Endothelial cell of umbilical vein (primary cell): ENCODE measurements at regions not wholly inside any gene's neighbourhood (a gene's known extent, or its start where the extent isn't known, plus 50 kb on each side); places are given as distances from the start of the nearest gene placed in this dataset.

Experiments
- BruUV-seq: library from RNA; stranded (reverse); fragments of 400-500 nt; replicated peaks from 2 replicates; lab custom pipeline; 2021; lab: Mats Ljungman, UMichigan
- CTCF ChIA-PET: fragments of 300-600, 350-600 bp; sonication (Branson Sonifier 250); formaldehyde crosslinking; loops from one replicate; lab custom pipeline; 2021; ENCODE audit warnings: antibody characterized with exemption, inconsistent platforms; lab: Charles Lee
- POLR2A ChIA-PET: fragments of 300-600, 350-600 bp; sonication (Branson Sonifier 250); formaldehyde crosslinking; loops from one replicate; lab custom pipeline; 2021; ENCODE audit warnings: antibody characterized with exemption, inconsistent platforms; lab: Charles Lee
- DNase-seq: peaks from one replicate; pipeline ENCODE4 v3.0.0-alpha.2; 2011; ENCODE audit warnings: low read depth, low spot score
- FAIRE-seq: peaks from 2 replicates; lab custom pipeline; 2011; peaks lifted over from hg19 to GRCh38; lab: Jason Lieb, UNC
- H2AFZ ChIP-seq: 2 replicates; pipeline ENCODE4 v1.6.0; 2012; ENCODE audit warnings: low read depth, low read length, control low read depth, inconsistent platforms
- H3K27ac ChIP-seq: 2 replicates; pipeline ENCODE4 v1.5.1; 2011; ENCODE audit warnings: low read depth, mild to moderate bottlenecking, control low read depth, low read length, moderate library complexity; ENCODE audit not compliant: insufficient read depth
- H3K27me3 ChIP-seq, 2 experiments: 2 replicates each; pipeline versions ENCODE4 v1.6.0 to v1.6.1; 2011; ENCODE audit warnings: low read length in 2 of 2, mixed read lengths in 1 of 2; ENCODE audit not compliant: control insufficient read depth in 2 of 2, insufficient read depth in 2 of 2
- H3K36me3 ChIP-seq, 2 experiments: 2 replicates in 1 of 2; 3 replicates in 1 of 2; pipeline ENCODE4 v1.5.1; 2011; ENCODE audit warnings: low read length in 2 of 2, mild to moderate bottlenecking in 1 of 2, moderate library complexity in 1 of 2; ENCODE audit not compliant: control insufficient read depth in 2 of 2, insufficient read depth in 2 of 2; ENCODE audit errors: extremely low read depth in 1 of 2
- H3K4me1 ChIP-seq: 3 replicates; pipeline ENCODE4 v1.5.1; 2011; ENCODE audit warnings: mild to moderate bottlenecking, low read length; ENCODE audit not compliant: control insufficient read depth, insufficient read depth; ENCODE audit errors: extremely low read depth
- H3K4me2 ChIP-seq: 2 replicates; pipeline ENCODE4 v1.6.1; 2011; ENCODE audit warnings: low read length, control low read depth, mixed read lengths; ENCODE audit not compliant: insufficient read depth
- H3K4me3 ChIP-seq, 3 experiments: fragments of 200-600 bp in 1 of 3; sonication (generic), shearing (Covaris generic) in 1 of 3; replicated peaks in 1 of 3; 2 replicates each; pipeline ENCODE4 v1.5.1; 2011 to 2016; ENCODE audit warnings: control low read depth in 3 of 3, low read length in 3 of 3, mild to moderate bottlenecking in 2 of 3, inconsistent platforms in 1 of 3, low read depth in 1 of 3, moderate library complexity in 1 of 3; ENCODE audit not compliant: insufficient read depth in 1 of 3
- H3K79me2 ChIP-seq: 2 replicates; pipeline ENCODE4 v1.6.0; 2012; ENCODE audit warnings: low read length, inconsistent platforms; ENCODE audit not compliant: control insufficient read depth, insufficient read depth
- H3K9ac ChIP-seq: replicated peaks from 2 replicates; pipeline ENCODE3; 2011; ENCODE audit warnings: low read length, control low read depth; ENCODE audit not compliant: insufficient read depth; ENCODE audit errors: extremely low read depth
- H3K9me1 ChIP-seq: replicated peaks from 3 replicates; pipeline ENCODE4 v1.6.0; 2011; ENCODE audit warnings: mild to moderate bottlenecking, low read length; ENCODE audit not compliant: control insufficient read depth, insufficient read depth; ENCODE audit errors: extremely low read depth
- H3K9me3 ChIP-seq: replicated peaks from 2 replicates; pipeline ENCODE4 v1.5.1; 2012; ENCODE audit warnings: low read length, inconsistent platforms; ENCODE audit not compliant: control insufficient read depth, insufficient read depth
- H4K20me1 ChIP-seq: replicated peaks from 2 replicates; pipeline ENCODE3; 2011; ENCODE audit warnings: mild to moderate bottlenecking, low read length; ENCODE audit not compliant: control insufficient read depth, insufficient read depth; ENCODE audit errors: extremely low read depth
- EZH2 ChIP-seq: IDR thresholded peaks from 2 replicates; pipeline ENCODE4 v1.6.1; 2012; ENCODE audit warnings: borderline replicate concordance, low read depth, mild to moderate bottlenecking, moderate library complexity, low read length, inconsistent platforms; ENCODE audit not compliant: severe bottlenecking
- FOS ChIP-seq: IDR thresholded peaks from 2 replicates; pipeline ENCODE4 v1.6.1; 2011; ENCODE audit warnings: mild to moderate bottlenecking, low read length, moderate library complexity, borderline replicate concordance; ENCODE audit not compliant: insufficient read depth
- GATA2 ChIP-seq: IDR thresholded peaks from 2 replicates; pipeline ENCODE4 v1.7.0; 2011; ENCODE audit warnings: low read depth, mild to moderate bottlenecking, moderate library complexity, mixed read lengths, low read length; ENCODE audit not compliant: insufficient read length, insufficient read depth
- JUN ChIP-seq: IDR thresholded peaks from 2 replicates; pipeline ENCODE4 v1.6.1; 2011; ENCODE audit warnings: borderline replicate concordance, low read depth; ENCODE audit not compliant: insufficient read length, insufficient read depth
- MAX ChIP-seq: IDR thresholded peaks from 2 replicates; pipeline ENCODE4 v1.6.1; 2011; ENCODE audit not compliant: insufficient read depth, insufficient read length
- MYC ChIP-seq: IDR thresholded peaks from one replicate; pipeline ENCODE4 v1.6.1; 2011; ENCODE audit warnings: mild to moderate bottlenecking, low read depth, low read length
- POLR2A ChIP-seq: IDR thresholded peaks from 2 replicates; pipeline ENCODE4 v1.6.1; 2012; ENCODE audit warnings: low read depth, mild to moderate bottlenecking, control low read depth, low read length
- POLR2AphosphoS5 ChIP-seq: IDR thresholded peaks from 2 replicates; pipeline ENCODE4 v1.6.1; 2012; ENCODE audit warnings: low read depth, mild to moderate bottlenecking, control low read depth, low read length, moderate library complexity; ENCODE audit not compliant: insufficient read depth
- dilution Hi-C: fragments of 300-500 bp; cut with MboI; formaldehyde crosslinking; loops from one replicate; pipeline ENCODE4 v1.15.0; 2019; ENCODE audit warnings: low sequenced_read_pairs; ENCODE audit not compliant: extremely low pct_ligation_motif_present
- intact Hi-C: fragments of 100-400 bp; cut with micrococcal nuclease; formaldehyde crosslinking; loops from one replicate; pipeline ENCODE4 v1.10.0; 2022
- TF ChIP-seq, protein P1 (sequence below), 2 donors: IDR thresholded peaks; 1 replicate in 1 of 2; 2 replicates in 1 of 2; pipeline ENCODE4 v1.5.1; 2011; ENCODE audit warnings: low read length in 2 of 2, mild to moderate bottlenecking in 2 of 2, moderate library complexity in 2 of 2, control low read depth in 1 of 2, inconsistent platforms in 1 of 2, low read depth in 1 of 2; ENCODE audit not compliant: insufficient read depth in 1 of 2; ENCODE audit errors: extremely low read depth in 1 of 2

- CTCF ChIA-PET, result interaction anchor here (1.0 to 1.3 kb wide), 3 partner anchors 20 to 640 kb away, joined by 3 to 5 read pairs (median 4); partner anchors contain the start of gene FUT8
- Histone ChIP-seq H4K20me1 (no peaks in the 10 kb centered on the region), H3K79me2 (no peaks in the 10 kb centered on the region), H2AFZ (no peak overlapping the region), H3K9me3 (no peaks in the 10 kb centered on the region), H3K9ac (no peak overlapping the region), H3K27ac (no peak overlapping the region), H3K36me3 (no peaks in the 10 kb centered on the region), H3K4me3 (no peak overlapping the region), H3K9me1 (no peaks in the 10 kb centered on the region), H3K27me3 (peaks cover 6 to 13% of the 10 kb centered on the region in 2 experiments), H3K4me1 (no peaks in the 10 kb centered on the region), H3K4me2 (no peak overlapping the region)
- TF ChIP-seq GATA2, result no peak
- no peak for TF ChIP-seq FOS
- TF ChIP-seq MAX, result no peak
- TF ChIP-seq JUN, result no peak
- TF ChIP-seq POLR2A, result no peak
- TF ChIP-seq EZH2, result no peak
- no peak for TF ChIP-seq MYC
- TF ChIP-seq, protein P1, sequence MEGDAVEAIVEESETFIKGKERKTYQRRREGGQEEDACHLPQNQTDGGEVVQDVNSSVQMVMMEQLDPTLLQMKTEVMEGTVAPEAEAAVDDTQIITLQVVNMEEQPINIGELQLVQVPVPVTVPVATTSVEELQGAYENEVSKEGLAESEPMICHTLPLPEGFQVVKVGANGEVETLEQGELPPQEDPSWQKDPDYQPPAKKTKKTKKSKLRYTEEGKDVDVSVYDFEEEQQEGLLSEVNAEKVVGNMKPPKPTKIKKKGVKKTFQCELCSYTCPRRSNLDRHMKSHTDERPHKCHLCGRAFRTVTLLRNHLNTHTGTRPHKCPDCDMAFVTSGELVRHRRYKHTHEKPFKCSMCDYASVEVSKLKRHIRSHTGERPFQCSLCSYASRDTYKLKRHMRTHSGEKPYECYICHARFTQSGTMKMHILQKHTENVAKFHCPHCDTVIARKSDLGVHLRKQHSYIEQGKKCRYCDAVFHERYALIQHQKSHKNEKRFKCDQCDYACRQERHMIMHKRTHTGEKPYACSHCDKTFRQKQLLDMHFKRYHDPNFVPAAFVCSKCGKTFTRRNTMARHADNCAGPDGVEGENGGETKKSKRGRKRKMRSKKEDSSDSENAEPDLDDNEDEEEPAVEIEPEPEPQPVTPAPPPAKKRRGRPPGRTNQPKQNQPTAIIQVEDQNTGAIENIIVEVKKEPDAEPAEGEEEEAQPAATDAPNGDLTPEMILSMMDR (IDR thresholded peaks at IDR 0.05; ENCODE audit: extremely low read depth in 1 of 2, insufficient read depth in 1 of 2, low read depth in 1 of 2, low read length in 2 of 2), result no peak
- TF ChIP-seq POLR2AphosphoS5, result no peak
- intact Hi-C loops (no loop called here), dilution Hi-C loops (no loop called here)
- FAIRE-seq (no peak), DNase-seq (no peak)
- no TSS peak for BruUV-seq
- POLR2A ChIA-PET, result no interaction called here
These were observed 81.9 kb upstream of the MAX start for GRCh38 chr14:65184032-65184764.
